Endothelial cell (in vitro differentiated cells): ENCODE measurements at regions not wholly inside any gene's neighbourhood (a gene's known extent, or its start where the extent isn't known, plus 50 kb on each side); places are given as distances from the start of the nearest gene placed in this dataset.

ENCODE experiments used
- DNase-seq: peaks from one replicate; pipeline ENCODE4 v3.0.0; 2021; ENCODE audit warnings: low spot score
- H3K27ac Mint-ChIP-seq: one replicate; pipeline ENCODE4 v1.8.0; 2021; ENCODE audit warnings: mixed read lengths, inconsistent platforms; ENCODE audit not compliant: unreplicated experiment
- H3K27me3 Mint-ChIP-seq: one replicate; pipeline ENCODE4 v1.8.0; 2021; ENCODE audit warnings: mild to moderate bottlenecking, moderate library complexity, mixed read lengths, inconsistent platforms; ENCODE audit not compliant: unreplicated experiment
- H3K36me3 Mint-ChIP-seq: one replicate; pipeline ENCODE4 v1.8.0; 2021; ENCODE audit warnings: mild to moderate bottlenecking, low read depth, mixed read lengths, inconsistent platforms; ENCODE audit not compliant: unreplicated experiment
- H3K4me1 Mint-ChIP-seq: one replicate; pipeline ENCODE4 v1.8.0; 2021; ENCODE audit warnings: mild to moderate bottlenecking, mixed read lengths, inconsistent platforms; ENCODE audit not compliant: unreplicated experiment
- H3K4me3 Mint-ChIP-seq: one replicate; pipeline ENCODE4 v1.8.0; 2021; ENCODE audit warnings: mild to moderate bottlenecking, mixed read lengths, inconsistent platforms; ENCODE audit not compliant: unreplicated experiment
- H3K9me3 Mint-ChIP-seq: one replicate; pipeline ENCODE4 v1.8.0; 2021; ENCODE audit warnings: mixed read lengths, inconsistent platforms; ENCODE audit not compliant: unreplicated experiment
- CTCF ChIP-seq: fragments of 200-600 bp; sonication (generic); IDR thresholded peaks from one replicate; pipeline ENCODE4 v1.5.0; 2021; ENCODE audit warnings: antibody characterized with exemption; ENCODE audit not compliant: unreplicated experiment

DNA sequence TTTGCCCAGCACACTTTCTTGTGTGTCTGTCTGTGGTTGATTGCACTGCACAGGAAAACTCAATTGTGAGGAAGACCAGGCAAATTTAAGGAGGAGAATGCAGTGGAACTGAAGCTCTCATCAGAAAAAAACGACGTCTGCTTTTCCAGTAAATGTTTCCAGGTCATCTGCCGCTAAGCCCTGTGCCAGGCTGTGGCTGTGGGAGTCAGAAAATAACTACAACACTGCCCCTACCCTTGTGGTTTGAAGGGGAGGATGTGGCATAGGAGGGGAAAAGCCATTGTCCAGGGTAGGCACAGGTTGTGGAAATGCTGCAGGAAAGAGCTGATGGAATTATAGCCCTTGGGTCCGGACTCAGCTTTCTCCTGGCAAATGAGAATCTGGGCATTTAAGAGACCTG, 259.7 kb upstream of the TMEM132C start:
- Mint-ChIP-seq H3K9me3 (peaks cover 31% of the 10 kb centered on the region), H3K4me1 (no peaks in the 10 kb centered on the region), H3K27me3 (peaks cover 2% of the 10 kb centered on the region), H3K36me3 (peaks cover 6% of the 10 kb centered on the region), H3K4me3 (no peak overlapping the region), H3K27ac (no peak overlapping the region)
- no peak for TF ChIP-seq CTCF
- no peak for DNase-seq

DNA sequence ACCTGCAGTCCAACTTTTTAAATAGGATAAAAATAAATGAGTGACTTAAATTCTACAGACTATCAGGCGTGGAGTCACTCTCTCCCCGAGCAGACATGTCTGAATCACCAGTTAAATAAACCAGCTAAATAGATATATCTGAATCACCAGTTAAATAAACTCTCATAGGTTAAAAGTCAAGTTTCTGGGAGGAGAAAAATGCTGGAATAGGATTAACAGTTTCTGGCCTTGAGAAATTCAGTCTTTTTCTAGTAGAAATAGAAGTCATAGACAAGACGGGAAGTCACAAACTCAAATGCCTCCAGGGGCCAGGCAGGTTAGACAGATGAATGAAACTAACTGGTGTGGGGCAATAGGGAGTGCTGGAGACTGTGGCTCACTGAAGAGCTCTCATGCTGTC, 258.6 kb upstream of the TMEM132C start:
- no peak overlapping the region for H3K27ac Mint-ChIP-seq
- peaks cover 2% of the 10 kb centered on the region for H3K27me3 Mint-ChIP-seq
- H3K4me1 Mint-ChIP-seq: no peaks in the 10 kb centered on the region
- peaks cover 24% of the 10 kb centered on the region for H3K9me3 Mint-ChIP-seq
- DNase-seq: no peak
- no peak for TF ChIP-seq CTCF
- H3K4me3 Mint-ChIP-seq: no peak overlapping the region
- H3K36me3 Mint-ChIP-seq: peaks cover 6% of the 10 kb centered on the region

DNA sequence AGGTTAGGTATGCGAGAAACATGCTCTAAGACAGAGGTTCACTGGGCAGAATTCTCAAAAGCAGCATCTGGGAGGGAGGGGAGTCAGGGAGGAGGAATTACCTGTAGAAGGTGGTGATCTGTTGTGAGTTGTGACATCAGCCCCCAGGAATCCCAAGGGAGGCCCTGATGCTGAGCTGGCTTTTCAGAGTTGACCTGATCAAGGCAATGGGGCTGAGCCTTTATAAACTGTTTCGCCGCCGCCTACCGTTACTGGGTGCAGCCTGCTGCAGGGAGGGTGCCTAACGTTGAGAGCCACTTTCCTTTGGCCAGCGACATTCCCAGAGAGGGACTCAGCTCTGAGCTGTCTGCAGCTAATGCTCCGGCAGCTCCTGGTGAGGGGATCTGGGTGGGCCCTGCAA, 257.9 kb upstream of the TMEM132C start:
- DNase-seq: no peak
- H3K4me1 Mint-ChIP-seq: no peaks in the 10 kb centered on the region
- H3K9me3 Mint-ChIP-seq: peaks cover 23% of the 10 kb centered on the region
- H3K27ac Mint-ChIP-seq: no peak overlapping the region
- peaks cover 10% of the 10 kb centered on the region for H3K36me3 Mint-ChIP-seq
- no peak overlapping the region for H3K4me3 Mint-ChIP-seq
- H3K27me3 Mint-ChIP-seq: peaks cover 2% of the 10 kb centered on the region
- TF ChIP-seq CTCF: no peak

- Mint-ChIP-seq H3K4me1 (no peaks in the 10 kb centered on the region), H3K27me3 (peaks cover 2% of the 10 kb centered on the region), H3K36me3 (peaks cover 3% of the 10 kb centered on the region), H3K4me3 (no peak overlapping the region), H3K27ac (no peak overlapping the region), H3K9me3 (peaks cover 17% of the 10 kb centered on the region)
- TF ChIP-seq CTCF: no peak
- no peak for DNase-seq
Observed at GRCh38 chr12:128012110-128012509, 254.9 kb upstream of the TMEM132C start.

GRCh38 chr12:128015276-128015675, 251.7 kb upstream of the TMEM132C start:
- H3K9me3 Mint-ChIP-seq: peaks cover 30% of the 10 kb centered on the region
- no peaks in the 10 kb centered on the region for H3K4me1 Mint-ChIP-seq
- H3K27me3 Mint-ChIP-seq: peaks cover 4% of the 10 kb centered on the region
- H3K27ac Mint-ChIP-seq: no peak overlapping the region
- peaks cover 11% of the 10 kb centered on the region for H3K36me3 Mint-ChIP-seq
- no peak for DNase-seq
- no peak overlapping the region for H3K4me3 Mint-ChIP-seq
- TF ChIP-seq CTCF: no peak
